Neural cell (in vitro differentiated cells): ENCODE measurements at regions not wholly inside any gene's neighbourhood (a gene's known extent, or its start where the extent isn't known, plus 50 kb on each side); places are given as distances from the start of the nearest gene placed in this dataset.

Experiments
- EP300 ChIP-seq: fragments of 450-650 bp; conservative IDR thresholded peaks from 2 replicates; pipeline ENCODE4 v1.6.1; 2014; ENCODE audit warnings: antibody characterized with exemption, mild to moderate bottlenecking, moderate library complexity; ENCODE audit not compliant: poor library complexity, severe bottlenecking
- EZH2 ChIP-seq: fragments of 200-600, 300-800 bp; shearing (Covaris generic), sonication (generic); IDR thresholded peaks from 2 replicates; pipeline ENCODE4 v1.6.1; 2014; ENCODE audit warnings: antibody characterized with exemption, low read length, borderline replicate concordance, mild to moderate bottlenecking; ENCODE audit not compliant: insufficient read depth, poor library complexity, severe bottlenecking
- POLR2AphosphoS5 ChIP-seq: IDR thresholded peaks from 2 replicates; pipeline ENCODE4 v1.6.1; 2012
- SMC3 ChIP-seq: fragments of 450-650 bp; conservative IDR thresholded peaks from 2 replicates; pipeline ENCODE4 v1.6.1; 2014; ENCODE audit warnings: antibody characterized with exemption, mild to moderate bottlenecking, moderate library complexity; ENCODE audit not compliant: poor library complexity
- TF ChIP-seq, protein P1 (sequence below): fragments of 450-650 bp; IDR thresholded peaks from 2 replicates; pipeline ENCODE4 v1.5.1; 2014; ENCODE audit warnings: antibody characterized with exemption, mild to moderate bottlenecking, moderate library complexity; ENCODE audit not compliant: poor library complexity, severe bottlenecking
- TF ChIP-seq, protein P2 (sequence below): IDR thresholded peaks from 2 replicates; pipeline ENCODE4 v1.6.1; 2012; ENCODE audit warnings: borderline replicate concordance

DNA sequence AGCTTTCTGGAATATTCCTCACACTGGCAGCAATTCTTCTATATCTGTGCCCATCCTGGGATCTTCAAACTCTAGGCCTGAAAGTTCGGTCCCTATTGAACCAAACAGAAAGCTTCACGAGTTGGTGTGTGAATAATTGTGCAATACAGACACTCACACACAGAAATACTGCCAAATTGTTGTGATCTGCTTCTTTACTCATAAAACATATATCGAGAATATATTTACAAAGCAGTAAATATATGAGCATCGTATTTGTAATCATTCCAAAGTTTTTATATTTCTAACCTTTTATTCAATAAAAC is 56.6 kb upstream of the BEX4 start:
- TF ChIP-seq, protein P1, sequence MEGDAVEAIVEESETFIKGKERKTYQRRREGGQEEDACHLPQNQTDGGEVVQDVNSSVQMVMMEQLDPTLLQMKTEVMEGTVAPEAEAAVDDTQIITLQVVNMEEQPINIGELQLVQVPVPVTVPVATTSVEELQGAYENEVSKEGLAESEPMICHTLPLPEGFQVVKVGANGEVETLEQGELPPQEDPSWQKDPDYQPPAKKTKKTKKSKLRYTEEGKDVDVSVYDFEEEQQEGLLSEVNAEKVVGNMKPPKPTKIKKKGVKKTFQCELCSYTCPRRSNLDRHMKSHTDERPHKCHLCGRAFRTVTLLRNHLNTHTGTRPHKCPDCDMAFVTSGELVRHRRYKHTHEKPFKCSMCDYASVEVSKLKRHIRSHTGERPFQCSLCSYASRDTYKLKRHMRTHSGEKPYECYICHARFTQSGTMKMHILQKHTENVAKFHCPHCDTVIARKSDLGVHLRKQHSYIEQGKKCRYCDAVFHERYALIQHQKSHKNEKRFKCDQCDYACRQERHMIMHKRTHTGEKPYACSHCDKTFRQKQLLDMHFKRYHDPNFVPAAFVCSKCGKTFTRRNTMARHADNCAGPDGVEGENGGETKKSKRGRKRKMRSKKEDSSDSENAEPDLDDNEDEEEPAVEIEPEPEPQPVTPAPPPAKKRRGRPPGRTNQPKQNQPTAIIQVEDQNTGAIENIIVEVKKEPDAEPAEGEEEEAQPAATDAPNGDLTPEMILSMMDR: peak; percentile 15
- TF ChIP-seq POLR2AphosphoS5: no peak
- no peak for TF ChIP-seq EZH2
- no peak for TF ChIP-seq SMC3
- TF ChIP-seq EP300: no peak
- TF ChIP-seq, protein P2, sequence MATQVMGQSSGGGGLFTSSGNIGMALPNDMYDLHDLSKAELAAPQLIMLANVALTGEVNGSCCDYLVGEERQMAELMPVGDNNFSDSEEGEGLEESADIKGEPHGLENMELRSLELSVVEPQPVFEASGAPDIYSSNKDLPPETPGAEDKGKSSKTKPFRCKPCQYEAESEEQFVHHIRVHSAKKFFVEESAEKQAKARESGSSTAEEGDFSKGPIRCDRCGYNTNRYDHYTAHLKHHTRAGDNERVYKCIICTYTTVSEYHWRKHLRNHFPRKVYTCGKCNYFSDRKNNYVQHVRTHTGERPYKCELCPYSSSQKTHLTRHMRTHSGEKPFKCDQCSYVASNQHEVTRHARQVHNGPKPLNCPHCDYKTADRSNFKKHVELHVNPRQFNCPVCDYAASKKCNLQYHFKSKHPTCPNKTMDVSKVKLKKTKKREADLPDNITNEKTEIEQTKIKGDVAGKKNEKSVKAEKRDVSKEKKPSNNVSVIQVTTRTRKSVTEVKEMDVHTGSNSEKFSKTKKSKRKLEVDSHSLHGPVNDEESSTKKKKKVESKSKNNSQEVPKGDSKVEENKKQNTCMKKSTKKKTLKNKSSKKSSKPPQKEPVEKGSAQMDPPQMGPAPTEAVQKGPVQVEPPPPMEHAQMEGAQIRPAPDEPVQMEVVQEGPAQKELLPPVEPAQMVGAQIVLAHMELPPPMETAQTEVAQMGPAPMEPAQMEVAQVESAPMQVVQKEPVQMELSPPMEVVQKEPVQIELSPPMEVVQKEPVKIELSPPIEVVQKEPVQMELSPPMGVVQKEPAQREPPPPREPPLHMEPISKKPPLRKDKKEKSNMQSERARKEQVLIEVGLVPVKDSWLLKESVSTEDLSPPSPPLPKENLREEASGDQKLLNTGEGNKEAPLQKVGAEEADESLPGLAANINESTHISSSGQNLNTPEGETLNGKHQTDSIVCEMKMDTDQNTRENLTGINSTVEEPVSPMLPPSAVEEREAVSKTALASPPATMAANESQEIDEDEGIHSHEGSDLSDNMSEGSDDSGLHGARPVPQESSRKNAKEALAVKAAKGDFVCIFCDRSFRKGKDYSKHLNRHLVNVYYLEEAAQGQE: no peak
